A549 (cell line): ENCODE measurements at regions not wholly inside any gene's neighbourhood (a gene's known extent, or its start where the extent isn't known, plus 50 kb on each side); places are given as distances from the start of the nearest gene placed in this dataset.
"Not testable (repeated sequence)": the region's sequence is repeated elsewhere in the genome, so short reads cannot be mapped to it uniquely, and the experiment has no call there.

Experiments
- ATAC-seq, 2 experiments: fragments of 200-7000 bp in 1 of 2; fragments of >200 bp in 1 of 2; cut with Nextera tagmentation in 1 of 2; cut with Tn5 transposase in 1 of 2; 3 replicates each; pipeline versions ENCODE4 v1.8.0 to v1.9.1; 2018 to 2020; ENCODE audit warnings: mild to moderate bottlenecking in 1 of 2, moderate library complexity in 1 of 2
- CTCF ChIA-PET: fragments of 300-600 bp; sonication (Branson Sonifier 250); formaldehyde crosslinking; extraction: SDS; loops from one replicate; lab custom pipeline; 2021; ENCODE audit warnings: antibody characterized with exemption, inconsistent platforms; lab: Yijun Ruan, JAX
- POLR2A ChIA-PET: fragments of 350-600 bp; formaldehyde crosslinking; extraction: SDS; loops from one replicate; lab custom pipeline; 2021; ENCODE audit warnings: antibody characterized with exemption, inconsistent platforms; lab: Yijun Ruan, JAX
- DNase-seq, 2 experiments: peaks; one replicate each; pipeline versions ENCODE4 v3.0.0 to v3.0.0-alpha.2; 2011 to 2016; ENCODE audit warnings: low read depth in 1 of 2, low spot score in 1 of 2
- FAIRE-seq: peaks from 2 replicates; lab custom pipeline; 2011; peaks lifted over from hg19 to GRCh38; lab: Jason Lieb, UNC
- H3K27ac ChIP-seq, 2 experiments: fragments of >200 bp; sonication (Bioruptor Twin); formaldehyde crosslinking; 3 replicates each; pipeline ENCODE4 v1.5.1; 2016 to 2017
- H3K4me1 ChIP-seq: fragments of >200 bp; sonication (Bioruptor Twin); formaldehyde crosslinking; 3 replicates; pipeline ENCODE4 v1.6.1; 2016
- H3K4me2 ChIP-seq: fragments of >200 bp; sonication (Bioruptor Twin); formaldehyde crosslinking; 3 replicates; pipeline ENCODE4 v1.6.1; 2016
- H3K4me3 ChIP-seq: fragments of >200 bp; sonication (Bioruptor Twin); formaldehyde crosslinking; 3 replicates; pipeline ENCODE4 v1.5.1; 2016
- H3K9me3 ChIP-seq: fragments of >200 bp; sonication (Bioruptor Twin); formaldehyde crosslinking; 3 replicates; pipeline ENCODE4 v1.6.1; 2016
- ATOH8 ChIP-seq: fragments of 250-450 bp; sonication (Bioruptor Pico); IDR thresholded peaks from 2 replicates; pipeline ENCODE4 v1.5.0; 2020; ENCODE audit warnings: low read depth, mild to moderate bottlenecking, moderate library complexity
- CBX2 ChIP-seq: fragments of 200-600 bp; sonication (generic); IDR thresholded peaks from 2 replicates; pipeline ENCODE4 v1.6.1; 2016; ENCODE audit warnings: low read depth, mild to moderate bottlenecking, borderline replicate concordance
- ESRRA ChIP-seq: fragments of 150-350 bp; IDR thresholded peaks from 2 replicates; pipeline ENCODE4 v1.6.1; 2014; ENCODE audit warnings: mild to moderate bottlenecking, low read length, borderline replicate concordance
- FOSB ChIP-seq: fragments of 250-450 bp; sonication (Bioruptor Pico); IDR thresholded peaks from 2 replicates; pipeline ENCODE4 v1.5.0; 2020; ENCODE audit warnings: mild to moderate bottlenecking, moderate library complexity
- FOSL2 ChIP-seq, 2 experiments: fragments of 450-650 bp in 1 of 2; fragments of >200 bp in 1 of 2; sonication (Bioruptor Twin) in 1 of 2; formaldehyde crosslinking; IDR thresholded peaks; 2 replicates each; pipeline versions ENCODE4 v1.5.0 to v1.6.1; 2016 to 2020; ENCODE audit warnings: mild to moderate bottlenecking in 1 of 2, moderate library complexity in 1 of 2
- HDAC2 ChIP-seq: fragments of 200-600 bp; sonication (generic); IDR thresholded peaks from 2 replicates; pipeline ENCODE4 v1.6.1; 2016
- HES2 ChIP-seq: fragments of >200 bp; sonication (Bioruptor Twin); formaldehyde crosslinking; IDR thresholded peaks from 2 replicates; pipeline ENCODE4 v1.6.1; 2016
- KDM5A ChIP-seq: fragments of 200-600 bp; sonication (generic); IDR thresholded peaks from 2 replicates; pipeline ENCODE4 v1.6.1; 2016; ENCODE audit warnings: antibody characterized with exemption, mild to moderate bottlenecking
- MAFK ChIP-seq: fragments of 450-650 bp; IDR thresholded peaks from 2 replicates; pipeline ENCODE4 v1.6.1; 2014; ENCODE audit not compliant: partially characterized antibody
- MYC ChIP-seq: IDR thresholded peaks from 2 replicates; pipeline ENCODE4 v1.6.1; 2012; ENCODE audit warnings: mild to moderate bottlenecking, inconsistent platforms, low read length, improper control_type of control experiment, borderline replicate concordance
- NFE2L2 ChIP-seq: fragments of 150-350 bp; conservative IDR thresholded peaks from 2 replicates; pipeline ENCODE4 v1.6.1; 2014; ENCODE audit warnings: low read length
- PHF8 ChIP-seq: fragments of 200-600 bp; sonication (generic); IDR thresholded peaks from 2 replicates; pipeline ENCODE4 v1.6.1; 2016; ENCODE audit warnings: low read depth, mild to moderate bottlenecking, antibody characterized with exemption, moderate library complexity, borderline replicate concordance
- POLR2AphosphoS2 ChIP-seq: conservative IDR thresholded peaks from 2 replicates; pipeline ENCODE4 v1.6.1; 2012; ENCODE audit warnings: low read length, improper control_type of control experiment, inconsistent platforms
- RCOR1 ChIP-seq: fragments of 150-350 bp; IDR thresholded peaks from 2 replicates; pipeline ENCODE4 v1.6.1; 2014; ENCODE audit warnings: antibody characterized with exemption, low read length, low read depth
- RFX5 ChIP-seq: fragments of 450-650 bp; IDR thresholded peaks from 2 replicates; pipeline ENCODE4 v1.7.1; 2014; ENCODE audit warnings: antibody characterized with exemption, mild to moderate bottlenecking, moderate library complexity
- SMC3 ChIP-seq: fragments of >200 bp; sonication (Bioruptor Twin); formaldehyde crosslinking; IDR thresholded peaks from 3 replicates; pipeline ENCODE4 v1.6.1; 2018; ENCODE audit warnings: inconsistent platforms
- TFCP2L1 ChIP-seq: fragments of 250-450 bp; sonication (Bioruptor Pico); IDR thresholded peaks from 2 replicates; pipeline ENCODE4 v1.5.0; 2021; ENCODE audit warnings: mild to moderate bottlenecking
- ZC3H11A ChIP-seq: fragments of 450-650 bp; IDR thresholded peaks from 2 replicates; pipeline ENCODE4 v1.6.1; 2014; ENCODE audit warnings: antibody characterized with exemption, mild to moderate bottlenecking
- WGBS: methylation state at CpG from one replicate; pipeline ENCODE4 v1.1.6; 2017; ENCODE audit errors: missing lambda C conversion rate; 5-methylcytosine and 5-hydroxymethylcytosine counted together

- CTCF ChIA-PET, result no interaction called here
Measured at GRCh38 chr9:80492221-80492620, 920.5 kb downstream of the TLE4 start.

GRCh38 chr9:80491086-80491696, 919.4 kb downstream of the TLE4 start:
- WGBS, result 36% methylated on average over 4 of the region's 4 CpGs

More at GRCh38 chr9:80492221-80492620, 920.5 kb downstream of the TLE4 start:
- Histone ChIP-seq H3K4me3 (no peak overlapping the region), H3K27ac (no peak overlapping the region), H3K4me1 (no peaks in the 10 kb centered on the region), H3K9me3 (no peaks in the 10 kb centered on the region), H3K4me2 (no peak overlapping the region)
- WGBS, result 29% methylated on average over 3 of the region's 3 CpGs
- FAIRE-seq (no peak), ATAC-seq (no peak), DNase-seq (no peak)
- POLR2A ChIA-PET, result no interaction called here
- no peak for TF ChIP-seq FOSB (CRISPR knock-in tag)
- no peak for TF ChIP-seq MAFK
- no peak for TF ChIP-seq CBX2
- TF ChIP-seq HDAC2, result no peak
- TF ChIP-seq TFCP2L1, result no peak
- no peak for TF ChIP-seq HES2
- no peak for TF ChIP-seq MYC

GRCh38 chr9:80489329-80489728, 917.6 kb downstream of the TLE4 start:
- Histone ChIP-seq H3K4me2 (no peak overlapping the region), H3K4me1 (no peaks in the 10 kb centered on the region), H3K9me3 (no peaks in the 10 kb centered on the region)
- CTCF ChIA-PET, result no interaction called here
- POLR2A ChIA-PET, result no interaction called here
- 44% methylated on average over 4 of the region's 4 CpGs for WGBS
- TF ChIP-seq KDM5A, result no peak
- TF ChIP-seq MYC, result no peak
- TF ChIP-seq MAFK, result peak; percentile 74
- TF ChIP-seq ATOH8 (CRISPR knock-in tag), result no peak
- TF ChIP-seq, all 56 proteins: peak for 1
- DNase-seq, result no peak
- no peak overlapping the region for H3K27ac ChIP-seq
- H3K4me3 ChIP-seq, result no peak overlapping the region
- FAIRE-seq, result no peak
- ATAC-seq, result no peak

More at GRCh38 chr9:80491086-80491696, 919.4 kb downstream of the TLE4 start:
- no peak for ATAC-seq
- DNase-seq, result no peak
- no peaks in the 10 kb centered on the region for H3K4me1 ChIP-seq
- ChIA-PET CTCF (interaction anchor here (1.4 kb wide), 1 partner anchor 20 kb away, joined by 3 read pairs; no protein-coding TSS in a partner anchor), POLR2A (no interaction called here)
- no peaks in the 10 kb centered on the region for H3K9me3 ChIP-seq
- TF ChIP-seq ZC3H11A (no peak), POLR2AphosphoS2 (no peak), SMC3 (no peak), PHF8 (no peak)
- no peak for FAIRE-seq
- H3K4me3 ChIP-seq, result no peak overlapping the region
- no peak overlapping the region for H3K4me2 ChIP-seq
- H3K27ac ChIP-seq, result no peak overlapping the region

GRCh38 chr9:80485420-80486250, 913.9 kb downstream of the TLE4 start:
- ATAC-seq, result no peak
- H3K4me2 ChIP-seq, result no peak overlapping the region
- H3K4me1 ChIP-seq, result no peaks in the 10 kb centered on the region
- WGBS, result 21% methylated on average over 3 of the region's 3 CpGs
- ChIA-PET CTCF (interaction anchor here (0.9 kb wide), 1 partner anchor 12 kb away, joined by 3 read pairs; no protein-coding TSS in a partner anchor), POLR2A (no interaction called here)
- no peaks in the 10 kb centered on the region for H3K9me3 ChIP-seq
- no peak overlapping the region for H3K27ac ChIP-seq
- no peak for DNase-seq
- no peak for FAIRE-seq
- no peak overlapping the region for H3K4me3 ChIP-seq
- TF ChIP-seq HDAC2 (no peak), RFX5 (no peak), TFCP2L1 (no peak), FOSL2 (IDR thresholded peaks at IDR 0.05) (no peak), FOSL2 (CRISPR knock-in tag; IDR thresholded peaks at IDR 0.05) (peak; percentile 55; the same call in 1 of the 2 replicates), MAFK (peak; percentile 95), NFE2L2 (no peak), ESRRA (no peak), RCOR1 (no peak)

- FAIRE-seq, CTCF ChIA-PET, H3K4me3 ChIP-seq, H3K4me2 ChIP-seq, DNase-seq, H3K4me1 ChIP-seq, POLR2A ChIA-PET, H3K27ac ChIP-seq, H3K9me3 ChIP-seq, ATAC-seq: not testable (repeated sequence)
- 5% methylated on average over 1 of the region's 1 CpG for WGBS
Measured at GRCh38 chr9:80482251-80482650, 910.5 kb downstream of the TLE4 start.
